PFSK-1 (cell line): ENCODE measurements at regions not wholly inside any gene's neighbourhood (a gene's known extent, or its start where the extent isn't known, plus 50 kb on each side); places are given as distances from the start of the nearest gene placed in this dataset.

Source experiments
- FOXP2 ChIP-seq: optimal IDR thresholded peaks from 2 replicates; pipeline ENCODE3; 2011; ENCODE audit warnings: borderline replicate concordance, control low read depth, inconsistent platforms; ENCODE audit not compliant: insufficient read depth; ENCODE audit errors: extremely low read length, extremely low read depth
- POLR2AphosphoS5 ChIP-seq: IDR thresholded peaks from 2 replicates; pipeline ENCODE4 v1.6.1; 2012; ENCODE audit warnings: low read depth, mild to moderate bottlenecking, control low read depth, low read length, moderate library complexity
- REST ChIP-seq, 2 experiments: IDR thresholded peaks; 2 replicates each; pipeline versions ENCODE4 v1.6.1 to v1.8.0; 2011 to 2012; ENCODE audit warnings: low read depth in 2 of 2, low read length in 2 of 2, control low read depth in 1 of 2, inconsistent platforms in 1 of 2, mild to moderate bottlenecking in 1 of 2, moderate library complexity in 1 of 2; ENCODE audit not compliant: insufficient read depth in 1 of 2
- SIN3A ChIP-seq: IDR thresholded peaks from 2 replicates; pipeline ENCODE4 v1.6.1; 2012; ENCODE audit warnings: mild to moderate bottlenecking, low read length, moderate library complexity, borderline replicate concordance; ENCODE audit not compliant: insufficient read depth
- TAF1 ChIP-seq: IDR thresholded peaks from 2 replicates; pipeline ENCODE4 v1.6.1; 2012; ENCODE audit warnings: low read length, control low read depth, borderline replicate concordance; ENCODE audit not compliant: insufficient read depth

- TF ChIP-seq TAF1 = no peak
- TF ChIP-seq POLR2AphosphoS5 = no peak
- TF ChIP-seq SIN3A = no peak
- no peak for TF ChIP-seq REST (IDR thresholded peaks at IDR 0.05; ENCODE audit: insufficient read depth in 1 of 2, low read depth in 2 of 2, low read length in 2 of 2)
- TF ChIP-seq FOXP2 = no peak
Measured at GRCh38 chr13:90553159-90553558, 794.3 kb upstream of the MIR17HG start.
